HEK293 (cell line): ENCODE measurements at regions not wholly inside any gene's neighbourhood (a gene's known extent, or its start where the extent isn't known, plus 50 kb on each side); places are given as distances from the start of the nearest gene placed in this dataset.

Experiments used
- CTCF ChIP-seq: fragments of 450-650 bp; formaldehyde crosslinking; IDR thresholded peaks from 2 replicates; pipeline ENCODE4 v1.5.1; 2016; ENCODE audit warnings: missing biosample characterization, missing genetic modification characterization
- TF ChIP-seq, protein P1 (sequence below): fragments of 450-650 bp; formaldehyde crosslinking; IDR thresholded peaks from 2 replicates; pipeline ENCODE4 v1.5.1; 2017; ENCODE audit warnings: missing biosample characterization, mild to moderate bottlenecking, missing genetic modification characterization, moderate library complexity

- TF ChIP-seq, protein P1, sequence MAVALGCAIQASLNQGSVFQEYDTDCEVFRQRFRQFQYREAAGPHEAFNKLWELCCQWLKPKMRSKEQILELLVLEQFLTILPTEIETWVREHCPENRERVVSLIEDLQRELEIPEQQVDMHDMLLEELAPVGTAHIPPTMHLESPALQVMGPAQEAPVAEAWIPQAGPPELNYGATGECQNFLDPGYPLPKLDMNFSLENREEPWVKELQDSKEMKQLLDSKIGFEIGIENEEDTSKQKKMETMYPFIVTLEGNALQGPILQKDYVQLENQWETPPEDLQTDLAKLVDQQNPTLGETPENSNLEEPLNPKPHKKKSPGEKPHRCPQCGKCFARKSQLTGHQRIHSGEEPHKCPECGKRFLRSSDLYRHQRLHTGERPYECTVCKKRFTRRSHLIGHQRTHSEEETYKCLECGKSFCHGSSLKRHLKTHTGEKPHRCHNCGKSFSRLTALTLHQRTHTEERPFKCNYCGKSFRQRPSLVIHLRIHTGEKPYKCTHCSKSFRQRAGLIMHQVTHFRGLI (tag by site-specific recombination), result no peak
- TF ChIP-seq CTCF (tag by site-specific recombination), result no peak
Measured at GRCh38 chr5:154608531-154609011, 130.5 kb upstream of the HAND1 start.
